ENCODE measurements at regions not wholly inside any gene's neighbourhood (a gene's known extent, or its start where the extent isn't known, plus 50 kb on each side); places are given as distances from the start of the nearest gene placed in this dataset.

DNA sequence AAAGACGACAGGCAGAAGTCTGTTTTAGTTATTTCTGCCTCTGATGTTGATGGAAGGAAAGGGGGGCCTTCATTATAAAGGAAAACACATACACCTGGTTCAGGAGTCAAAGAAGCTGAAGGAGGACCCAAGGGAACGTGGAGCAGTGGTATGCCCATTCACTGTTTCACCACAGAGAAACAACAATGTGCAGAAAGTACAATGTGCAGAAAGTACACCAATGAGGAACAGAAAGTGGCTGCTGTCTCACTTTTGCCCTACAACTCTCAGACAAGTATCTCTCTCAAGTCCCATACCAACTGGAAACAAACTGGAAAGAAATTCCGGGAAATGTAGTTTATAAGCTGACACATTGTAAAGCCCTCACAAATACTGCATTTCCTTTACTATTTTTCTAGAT, 564.5 kb downstream of the TRAM1L1 start:
- in situ Hi-C loops (cut with MboI; ENCODE audit: low sequenced_read_pairs, unreplicated experiment), result no loop called here
- TF ChIP-seq, protein P1, sequence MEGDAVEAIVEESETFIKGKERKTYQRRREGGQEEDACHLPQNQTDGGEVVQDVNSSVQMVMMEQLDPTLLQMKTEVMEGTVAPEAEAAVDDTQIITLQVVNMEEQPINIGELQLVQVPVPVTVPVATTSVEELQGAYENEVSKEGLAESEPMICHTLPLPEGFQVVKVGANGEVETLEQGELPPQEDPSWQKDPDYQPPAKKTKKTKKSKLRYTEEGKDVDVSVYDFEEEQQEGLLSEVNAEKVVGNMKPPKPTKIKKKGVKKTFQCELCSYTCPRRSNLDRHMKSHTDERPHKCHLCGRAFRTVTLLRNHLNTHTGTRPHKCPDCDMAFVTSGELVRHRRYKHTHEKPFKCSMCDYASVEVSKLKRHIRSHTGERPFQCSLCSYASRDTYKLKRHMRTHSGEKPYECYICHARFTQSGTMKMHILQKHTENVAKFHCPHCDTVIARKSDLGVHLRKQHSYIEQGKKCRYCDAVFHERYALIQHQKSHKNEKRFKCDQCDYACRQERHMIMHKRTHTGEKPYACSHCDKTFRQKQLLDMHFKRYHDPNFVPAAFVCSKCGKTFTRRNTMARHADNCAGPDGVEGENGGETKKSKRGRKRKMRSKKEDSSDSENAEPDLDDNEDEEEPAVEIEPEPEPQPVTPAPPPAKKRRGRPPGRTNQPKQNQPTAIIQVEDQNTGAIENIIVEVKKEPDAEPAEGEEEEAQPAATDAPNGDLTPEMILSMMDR (IDR thresholded peaks at IDR 0.05; ENCODE audit: borderline replicate concordance, control extremely low read depth, extremely low read depth, insufficient read depth, missing control alignments), result no peak
- DNase-seq (ENCODE audit: low spot score), result no peak

- TF ChIP-seq, protein P1 (IDR thresholded peaks at IDR 0.05; ENCODE audit: borderline replicate concordance, control extremely low read depth, extremely low read depth, insufficient read depth, missing control alignments), result no peak
- in situ Hi-C loops (cut with MboI; ENCODE audit: low sequenced_read_pairs, unreplicated experiment), result no loop called here
- DNase-seq (ENCODE audit: low spot score), result no peak
Observed at GRCh38 chr4:116516711-116517110, 568.7 kb downstream of the TRAM1L1 start.

- TF ChIP-seq, protein P1 (IDR thresholded peaks at IDR 0.05; ENCODE audit: borderline replicate concordance, control extremely low read depth, extremely low read depth, insufficient read depth, missing control alignments), result no peak
- DNase-seq (ENCODE audit: low spot score), result no peak
- in situ Hi-C loops (cut with MboI; ENCODE audit: low sequenced_read_pairs, unreplicated experiment), result no loop called here
Observed at GRCh38 chr4:116515959-116516358, 569.4 kb downstream of the TRAM1L1 start.

GRCh38 chr4:116512552-116512951, 572.8 kb downstream of the TRAM1L1 start:
- in situ Hi-C loops (cut with MboI; ENCODE audit: low sequenced_read_pairs, unreplicated experiment), result no loop called here
- TF ChIP-seq, protein P1 (IDR thresholded peaks at IDR 0.05; ENCODE audit: borderline replicate concordance, control extremely low read depth, extremely low read depth, insufficient read depth, missing control alignments), result no peak
- DNase-seq (ENCODE audit: low spot score), result no peak

- DNase-seq (ENCODE audit: low spot score), result no peak
- in situ Hi-C loops (cut with MboI; ENCODE audit: low sequenced_read_pairs, unreplicated experiment), result no loop called here
- TF ChIP-seq, protein P1 (IDR thresholded peaks at IDR 0.05; ENCODE audit: borderline replicate concordance, control extremely low read depth, extremely low read depth, insufficient read depth, missing control alignments), result no peak
Observed at GRCh38 chr4:116501954-116502353, 583.4 kb downstream of the TRAM1L1 start.

DNA sequence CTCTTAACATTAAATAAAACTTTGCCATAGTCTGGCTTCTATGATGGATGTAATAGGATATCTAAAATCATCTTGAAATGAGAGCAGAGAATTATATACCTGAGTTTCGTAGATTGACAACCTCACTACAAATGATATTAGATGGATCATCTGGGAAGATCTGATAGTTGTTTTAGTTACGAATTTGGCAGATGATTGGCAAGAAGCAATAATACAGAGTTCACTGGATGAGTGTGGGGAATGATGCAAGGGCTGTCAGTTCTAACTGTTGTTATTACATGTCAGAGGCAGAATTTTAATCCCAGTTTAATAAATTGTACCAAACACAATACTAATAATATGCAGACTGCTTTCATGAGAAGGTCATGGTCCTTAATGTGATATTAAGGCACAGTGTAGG, 585.2 kb downstream of the TRAM1L1 start:
- DNase-seq (ENCODE audit: low spot score), result no peak
- in situ Hi-C loops (cut with MboI; ENCODE audit: low sequenced_read_pairs, unreplicated experiment), result no loop called here
- TF ChIP-seq, protein P1 (IDR thresholded peaks at IDR 0.05; ENCODE audit: borderline replicate concordance, control extremely low read depth, extremely low read depth, insufficient read depth, missing control alignments), result no peak

DNA sequence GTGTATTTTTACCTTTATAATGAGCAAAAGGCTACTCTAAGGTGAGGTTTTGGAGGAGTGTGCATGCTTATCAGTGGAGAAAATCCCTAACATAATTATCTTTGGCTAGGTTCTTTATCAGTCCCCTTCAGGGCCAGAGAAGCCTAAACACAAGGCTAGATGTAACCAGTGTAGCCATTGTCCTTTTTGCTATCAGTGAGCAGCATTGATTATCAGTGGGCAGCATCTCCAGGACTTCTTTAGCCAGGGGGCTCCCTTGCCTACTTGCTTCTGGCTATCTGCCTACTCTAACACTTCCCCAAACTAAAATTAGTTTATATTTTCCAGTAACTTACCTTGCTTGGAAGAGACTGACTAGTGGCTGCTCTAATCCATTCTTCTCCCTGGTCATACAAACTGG, 595.6 kb downstream of the TRAM1L1 start:
- DNase-seq (ENCODE audit: low spot score), result no peak
- TF ChIP-seq, protein P1 (IDR thresholded peaks at IDR 0.05; ENCODE audit: borderline replicate concordance, control extremely low read depth, extremely low read depth, insufficient read depth, missing control alignments), result no peak
- in situ Hi-C loops (cut with MboI; ENCODE audit: low sequenced_read_pairs, unreplicated experiment), result no loop called here
